WTC11 (cell line): ENCODE measurements at regions not wholly inside any gene's neighbourhood (a gene's known extent, or its start where the extent isn't known, plus 50 kb on each side); places are given as distances from the start of the nearest gene placed in this dataset.

Source experiments
- ATAC-seq: fragments of 200-7000 bp; cut with Tn5 transposase; 2 replicates; pipeline ENCODE4 v1.10.0; 2021; ENCODE audit warnings: mild to moderate bottlenecking, moderate library complexity
- CTCF ChIA-PET: fragments of 300-600 bp; sonication (Branson Sonifier 250); formaldehyde crosslinking; loops from one replicate; lab custom pipeline; 2021; ENCODE audit warnings: antibody characterized with exemption; lab: Charles Lee
- POLR2A ChIA-PET: fragments of 350-600 bp; sonication (Branson Sonifier 250); formaldehyde crosslinking; loops from one replicate; lab custom pipeline; 2021; ENCODE audit warnings: antibody characterized with exemption; lab: Charles Lee
- DNase-seq: peaks from one replicate; pipeline ENCODE4 v3.0.0; 2021; ENCODE audit warnings: low spot score
- H3K27ac Mint-ChIP-seq: 2 replicates; pipeline ENCODE4 v1.8.0; 2021; ENCODE audit warnings: mixed read lengths
- H3K27me3 Mint-ChIP-seq: 2 replicates; pipeline ENCODE4 v1.8.0; 2021; ENCODE audit warnings: low read depth, mild to moderate bottlenecking, moderate library complexity, mixed read lengths
- H3K36me3 Mint-ChIP-seq: 2 replicates; pipeline ENCODE4 v1.8.0; 2021; ENCODE audit warnings: mixed read lengths
- H3K4me1 Mint-ChIP-seq: 2 replicates; pipeline ENCODE4 v1.8.0; 2022; ENCODE audit warnings: mixed read lengths
- H3K4me3 Mint-ChIP-seq: 2 replicates; pipeline ENCODE4 v1.8.0; 2021; ENCODE audit warnings: mild to moderate bottlenecking, moderate library complexity, mixed read lengths
- H3K9me3 Mint-ChIP-seq: 2 replicates; pipeline ENCODE4 v1.8.0; 2021; ENCODE audit warnings: mixed read lengths
- ATF6 ChIP-seq: sonication (generic); formaldehyde crosslinking; IDR thresholded peaks from 2 replicates; pipeline ENCODE4 v1.8.1; 2023; ENCODE audit warnings: mild to moderate bottlenecking, missing genetic modification reagents
- E2F1 ChIP-seq: sonication (generic); formaldehyde crosslinking; IDR thresholded peaks from 2 replicates; pipeline ENCODE4 v1.8.0; 2022; ENCODE audit warnings: mild to moderate bottlenecking, missing genetic modification reagents
- FOXP1 ChIP-seq: sonication (generic); formaldehyde crosslinking; IDR thresholded peaks from 2 replicates; pipeline ENCODE4 v1.8.0; 2022; ENCODE audit warnings: missing genetic modification reagents, mild to moderate bottlenecking, moderate library complexity, borderline replicate concordance
- IRF2 ChIP-seq: sonication (generic); formaldehyde crosslinking; IDR thresholded peaks from 2 replicates; pipeline ENCODE4 v1.8.0; 2022; ENCODE audit warnings: low read depth, missing genetic modification reagents, borderline replicate concordance
- MLX ChIP-seq: sonication (generic); formaldehyde crosslinking; IDR thresholded peaks from 2 replicates; pipeline ENCODE4 v1.8.1; 2023; ENCODE audit warnings: mild to moderate bottlenecking, missing genetic modification reagents, moderate library complexity
- NFYB ChIP-seq: sonication (generic); formaldehyde crosslinking; conservative IDR thresholded peaks from 2 replicates; pipeline ENCODE4 v1.8.0; 2022; ENCODE audit warnings: low read depth, missing genetic modification reagents
- NR3C1 ChIP-seq: sonication (generic); formaldehyde crosslinking; conservative IDR thresholded peaks from 2 replicates; pipeline ENCODE4 v1.8.1; 2023; ENCODE audit warnings: low read depth, mild to moderate bottlenecking, missing genetic modification reagents
- PREB ChIP-seq: sonication (generic); formaldehyde crosslinking; IDR thresholded peaks from 2 replicates; pipeline ENCODE4 v1.8.1; 2022; ENCODE audit warnings: mild to moderate bottlenecking, missing genetic modification reagents, moderate library complexity, borderline replicate concordance
- PRRX2 ChIP-seq: fragments of 250-450 bp; sonication (Bioruptor Pico); IDR thresholded peaks from 2 replicates; pipeline ENCODE4 v1.8.0; 2021; ENCODE audit warnings: mild to moderate bottlenecking
- SMAD3 ChIP-seq: sonication (generic); formaldehyde crosslinking; IDR thresholded peaks from 2 replicates; pipeline ENCODE4 v1.8.0; 2022; ENCODE audit warnings: missing genetic modification reagents, mild to moderate bottlenecking, borderline replicate concordance
- TEAD1 ChIP-seq: sonication (generic); formaldehyde crosslinking; IDR thresholded peaks from 2 replicates; pipeline ENCODE4 v1.8.0; 2022; ENCODE audit warnings: mild to moderate bottlenecking, missing genetic modification reagents
- ZNF121 ChIP-seq: sonication (generic); formaldehyde crosslinking; IDR thresholded peaks from 2 replicates; pipeline ENCODE4 v1.8.0; 2023; ENCODE audit warnings: missing genetic modification reagents
- ZNF232 ChIP-seq: sonication (generic); formaldehyde crosslinking; IDR thresholded peaks from 2 replicates; pipeline ENCODE4 v1.8.0; 2022; ENCODE audit warnings: mild to moderate bottlenecking, missing genetic modification reagents
- ZNF281 ChIP-seq: sonication (generic); formaldehyde crosslinking; IDR thresholded peaks from 2 replicates; pipeline ENCODE4 v1.8.0; 2023; ENCODE audit warnings: mild to moderate bottlenecking, missing genetic modification reagents
- TF ChIP-seq, protein P1 (sequence below): fragments of 200-600 bp; IDR thresholded peaks from 2 replicates; pipeline ENCODE4 v1.8.0; 2022; ENCODE audit warnings: antibody characterized with exemption
- TF ChIP-seq, protein P2 (sequence below): sonication (generic); formaldehyde crosslinking; conservative IDR thresholded peaks from 2 replicates; pipeline ENCODE4 v1.8.1; 2023; ENCODE audit warnings: mild to moderate bottlenecking, low read depth, missing genetic modification reagents, moderate library complexity
- TF ChIP-seq, protein P3 (sequence below): sonication (generic); formaldehyde crosslinking; IDR thresholded peaks from 2 replicates; pipeline ENCODE4 v1.8.0; 2023; ENCODE audit warnings: missing genetic modification reagents, mild to moderate bottlenecking, borderline replicate concordance

DNA sequence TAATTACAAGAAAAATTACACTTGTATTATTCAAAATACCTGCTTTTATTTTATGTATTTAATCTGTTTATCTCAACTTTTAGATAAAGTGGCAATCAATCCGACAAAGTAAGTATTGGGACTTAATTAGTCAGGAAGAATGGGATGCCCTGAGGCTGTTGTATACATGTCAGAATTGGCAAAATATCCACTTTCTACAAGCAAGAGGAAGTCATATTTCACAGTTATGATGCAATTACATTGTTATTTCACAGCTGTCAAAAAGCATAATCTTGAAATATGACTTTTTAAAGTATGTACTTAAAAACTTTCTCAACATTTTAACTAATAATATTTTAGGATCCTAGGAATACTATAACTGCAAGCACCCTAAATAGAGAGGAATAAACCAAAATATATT, 357.1 kb upstream of the MGAT4C start:
- CTCF ChIA-PET = no interaction called here
- H3K4me1 Mint-ChIP-seq = no peaks in the 10 kb centered on the region
- H3K27ac Mint-ChIP-seq = no peak overlapping the region
- TF ChIP-seq ZNF281 (no peak), TEAD1 (CRISPR knock-in tag) (no peak), PREB (CRISPR knock-in tag) (no peak), ZNF121 (CRISPR knock-in tag) (no peak), IRF2 (no peak), NFYB (CRISPR knock-in tag) (no peak), MLX (no peak)
- TF ChIP-seq, protein P1, sequence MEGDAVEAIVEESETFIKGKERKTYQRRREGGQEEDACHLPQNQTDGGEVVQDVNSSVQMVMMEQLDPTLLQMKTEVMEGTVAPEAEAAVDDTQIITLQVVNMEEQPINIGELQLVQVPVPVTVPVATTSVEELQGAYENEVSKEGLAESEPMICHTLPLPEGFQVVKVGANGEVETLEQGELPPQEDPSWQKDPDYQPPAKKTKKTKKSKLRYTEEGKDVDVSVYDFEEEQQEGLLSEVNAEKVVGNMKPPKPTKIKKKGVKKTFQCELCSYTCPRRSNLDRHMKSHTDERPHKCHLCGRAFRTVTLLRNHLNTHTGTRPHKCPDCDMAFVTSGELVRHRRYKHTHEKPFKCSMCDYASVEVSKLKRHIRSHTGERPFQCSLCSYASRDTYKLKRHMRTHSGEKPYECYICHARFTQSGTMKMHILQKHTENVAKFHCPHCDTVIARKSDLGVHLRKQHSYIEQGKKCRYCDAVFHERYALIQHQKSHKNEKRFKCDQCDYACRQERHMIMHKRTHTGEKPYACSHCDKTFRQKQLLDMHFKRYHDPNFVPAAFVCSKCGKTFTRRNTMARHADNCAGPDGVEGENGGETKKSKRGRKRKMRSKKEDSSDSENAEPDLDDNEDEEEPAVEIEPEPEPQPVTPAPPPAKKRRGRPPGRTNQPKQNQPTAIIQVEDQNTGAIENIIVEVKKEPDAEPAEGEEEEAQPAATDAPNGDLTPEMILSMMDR = no peak
- no peak overlapping the region for H3K4me3 Mint-ChIP-seq
- H3K27me3 Mint-ChIP-seq = no peaks in the 10 kb centered on the region
- DNase-seq = no peak
- ATAC-seq = no peak
- POLR2A ChIA-PET = no interaction called here
- no peaks in the 10 kb centered on the region for H3K9me3 Mint-ChIP-seq
- H3K36me3 Mint-ChIP-seq = no peaks in the 10 kb centered on the region

- POLR2A ChIA-PET = no interaction called here
- H3K27me3 Mint-ChIP-seq = no peaks in the 10 kb centered on the region
Observed at GRCh38 chr12:86608638-86609037, 352.4 kb upstream of the MGAT4C start.

More at GRCh38 chr12:86608638-86609037, 352.4 kb upstream of the MGAT4C start:
- TF ChIP-seq ZNF232 (CRISPR knock-in tag) (no peak), SMAD3 (CRISPR knock-in tag) (no peak), FOXP1 (CRISPR knock-in tag) (no peak), E2F1 (no peak), ATF6 (no peak), PRRX2 (CRISPR knock-in tag) (no peak), NFYB (CRISPR knock-in tag) (no peak), NR3C1 (CRISPR knock-in tag) (no peak), ZNF121 (CRISPR knock-in tag) (no peak)
- TF ChIP-seq, protein P2, sequence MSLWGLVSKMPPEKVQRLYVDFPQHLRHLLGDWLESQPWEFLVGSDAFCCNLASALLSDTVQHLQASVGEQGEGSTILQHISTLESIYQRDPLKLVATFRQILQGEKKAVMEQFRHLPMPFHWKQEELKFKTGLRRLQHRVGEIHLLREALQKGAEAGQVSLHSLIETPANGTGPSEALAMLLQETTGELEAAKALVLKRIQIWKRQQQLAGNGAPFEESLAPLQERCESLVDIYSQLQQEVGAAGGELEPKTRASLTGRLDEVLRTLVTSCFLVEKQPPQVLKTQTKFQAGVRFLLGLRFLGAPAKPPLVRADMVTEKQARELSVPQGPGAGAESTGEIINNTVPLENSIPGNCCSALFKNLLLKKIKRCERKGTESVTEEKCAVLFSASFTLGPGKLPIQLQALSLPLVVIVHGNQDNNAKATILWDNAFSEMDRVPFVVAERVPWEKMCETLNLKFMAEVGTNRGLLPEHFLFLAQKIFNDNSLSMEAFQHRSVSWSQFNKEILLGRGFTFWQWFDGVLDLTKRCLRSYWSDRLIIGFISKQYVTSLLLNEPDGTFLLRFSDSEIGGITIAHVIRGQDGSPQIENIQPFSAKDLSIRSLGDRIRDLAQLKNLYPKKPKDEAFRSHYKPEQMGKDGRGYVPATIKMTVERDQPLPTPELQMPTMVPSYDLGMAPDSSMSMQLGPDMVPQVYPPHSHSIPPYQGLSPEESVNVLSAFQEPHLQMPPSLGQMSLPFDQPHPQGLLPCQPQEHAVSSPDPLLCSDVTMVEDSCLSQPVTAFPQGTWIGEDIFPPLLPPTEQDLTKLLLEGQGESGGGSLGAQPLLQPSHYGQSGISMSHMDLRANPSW = no peak
- TF ChIP-seq, protein P3, sequence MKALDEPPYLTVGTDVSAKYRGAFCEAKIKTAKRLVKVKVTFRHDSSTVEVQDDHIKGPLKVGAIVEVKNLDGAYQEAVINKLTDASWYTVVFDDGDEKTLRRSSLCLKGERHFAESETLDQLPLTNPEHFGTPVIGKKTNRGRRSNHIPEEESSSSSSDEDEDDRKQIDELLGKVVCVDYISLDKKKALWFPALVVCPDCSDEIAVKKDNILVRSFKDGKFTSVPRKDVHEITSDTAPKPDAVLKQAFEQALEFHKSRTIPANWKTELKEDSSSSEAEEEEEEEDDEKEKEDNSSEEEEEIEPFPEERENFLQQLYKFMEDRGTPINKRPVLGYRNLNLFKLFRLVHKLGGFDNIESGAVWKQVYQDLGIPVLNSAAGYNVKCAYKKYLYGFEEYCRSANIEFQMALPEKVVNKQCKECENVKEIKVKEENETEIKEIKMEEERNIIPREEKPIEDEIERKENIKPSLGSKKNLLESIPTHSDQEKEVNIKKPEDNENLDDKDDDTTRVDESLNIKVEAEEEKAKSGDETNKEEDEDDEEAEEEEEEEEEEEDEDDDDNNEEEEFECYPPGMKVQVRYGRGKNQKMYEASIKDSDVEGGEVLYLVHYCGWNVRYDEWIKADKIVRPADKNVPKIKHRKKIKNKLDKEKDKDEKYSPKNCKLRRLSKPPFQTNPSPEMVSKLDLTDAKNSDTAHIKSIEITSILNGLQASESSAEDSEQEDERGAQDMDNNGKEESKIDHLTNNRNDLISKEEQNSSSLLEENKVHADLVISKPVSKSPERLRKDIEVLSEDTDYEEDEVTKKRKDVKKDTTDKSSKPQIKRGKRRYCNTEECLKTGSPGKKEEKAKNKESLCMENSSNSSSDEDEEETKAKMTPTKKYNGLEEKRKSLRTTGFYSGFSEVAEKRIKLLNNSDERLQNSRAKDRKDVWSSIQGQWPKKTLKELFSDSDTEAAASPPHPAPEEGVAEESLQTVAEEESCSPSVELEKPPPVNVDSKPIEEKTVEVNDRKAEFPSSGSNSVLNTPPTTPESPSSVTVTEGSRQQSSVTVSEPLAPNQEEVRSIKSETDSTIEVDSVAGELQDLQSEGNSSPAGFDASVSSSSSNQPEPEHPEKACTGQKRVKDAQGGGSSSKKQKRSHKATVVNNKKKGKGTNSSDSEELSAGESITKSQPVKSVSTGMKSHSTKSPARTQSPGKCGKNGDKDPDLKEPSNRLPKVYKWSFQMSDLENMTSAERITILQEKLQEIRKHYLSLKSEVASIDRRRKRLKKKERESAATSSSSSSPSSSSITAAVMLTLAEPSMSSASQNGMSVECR (CRISPR knock-in tag) = no peak
- no peak overlapping the region for H3K27ac Mint-ChIP-seq
- DNase-seq (no peak), ATAC-seq (no peak)
- no peaks in the 10 kb centered on the region for H3K36me3 Mint-ChIP-seq
- H3K4me1 Mint-ChIP-seq = no peaks in the 10 kb centered on the region
- H3K9me3 Mint-ChIP-seq = no peaks in the 10 kb centered on the region
- CTCF ChIA-PET = no interaction called here
- no peak overlapping the region for H3K4me3 Mint-ChIP-seq
